Peyer's patch (tissue), 4 donors: ENCODE measurements at regions not wholly inside any gene's neighbourhood (a gene's known extent, or its start where the extent isn't known, plus 50 kb on each side); places are given as distances from the start of the nearest gene placed in this dataset.

Experiments used
- DNase-seq, 3 donors: peaks; one replicate each; pipeline ENCODE4 v3.0.0-alpha.2; 2017 to 2019
- H3K27ac ChIP-seq, 4 donors: fragments of 200-600 bp; sonication (generic); one replicate each; pipeline ENCODE4 v1.5.1; 2016 to 2019
- H3K27me3 ChIP-seq, 2 donors: fragments of 200-600 bp; sonication (generic); one replicate each; pipeline ENCODE4 v1.5.1; 2019
- H3K36me3 ChIP-seq, 3 donors: fragments of 200-600 bp; sonication (generic); one replicate each; pipeline ENCODE4 v1.5.1; 2016 to 2019
- H3K4me1 ChIP-seq, 4 donors: fragments of 200-600 bp; sonication (generic); one replicate each; pipeline ENCODE4 v1.5.1; 2016 to 2019
- H3K4me3 ChIP-seq, 4 donors: fragments of 200-600 bp; sonication (generic); 1 replicate in 3 of 4; 2 replicates in 1 of 4; pipeline ENCODE4 v1.5.1; 2016 to 2019; ENCODE audit warnings: mild to moderate bottlenecking in 1 of 4
- H3K9me3 ChIP-seq, 4 donors: fragments of 200-600 bp; sonication (generic); one replicate each; pipeline ENCODE4 v1.5.1; 2016 to 2019; ENCODE audit warnings: mild to moderate bottlenecking in 1 of 4
- POLR2A ChIP-seq, 2 donors: fragments of 450-650 bp; IDR thresholded peaks; one replicate each; pipeline ENCODE4 v1.5.1; 2017; ENCODE audit warnings: antibody characterized with exemption in 2 of 2, mild to moderate bottlenecking in 2 of 2, moderate library complexity in 2 of 2
- TF ChIP-seq, protein P1 (sequence below), 6 experiments: fragments of 450-650 bp in 4 of 6; fragments of 200-600 bp in 2 of 6; sonication (generic) in 1 of 6; IDR thresholded peaks; one replicate each; pipeline ENCODE4 v1.5.1; 2017 to 2019; ENCODE audit warnings: antibody characterized with exemption in 6 of 6, mild to moderate bottlenecking in 3 of 6, moderate library complexity in 1 of 6

DNA sequence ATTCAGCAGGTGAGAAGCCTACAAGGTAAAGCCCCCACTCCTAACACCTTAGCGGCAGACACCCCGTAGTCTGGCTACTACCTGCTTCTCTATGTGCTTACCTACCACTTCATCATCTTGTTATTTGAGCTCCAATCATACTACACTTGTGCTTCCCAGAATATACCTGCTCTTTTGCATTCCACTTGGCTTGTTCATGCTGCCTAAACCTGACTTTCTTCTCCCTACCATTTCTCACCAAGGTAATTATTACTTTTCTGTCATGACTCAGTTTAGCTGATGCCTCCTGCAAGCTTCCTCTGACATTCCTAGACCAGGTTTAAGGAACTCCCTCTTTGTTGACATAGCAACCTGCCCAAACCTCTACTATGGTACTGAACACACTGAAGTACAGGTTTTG, 495.6 kb upstream of the C1orf87 start:
- H3K4me1 ChIP-seq: no peaks in the 10 kb centered on the region
- TF ChIP-seq, protein P1, sequence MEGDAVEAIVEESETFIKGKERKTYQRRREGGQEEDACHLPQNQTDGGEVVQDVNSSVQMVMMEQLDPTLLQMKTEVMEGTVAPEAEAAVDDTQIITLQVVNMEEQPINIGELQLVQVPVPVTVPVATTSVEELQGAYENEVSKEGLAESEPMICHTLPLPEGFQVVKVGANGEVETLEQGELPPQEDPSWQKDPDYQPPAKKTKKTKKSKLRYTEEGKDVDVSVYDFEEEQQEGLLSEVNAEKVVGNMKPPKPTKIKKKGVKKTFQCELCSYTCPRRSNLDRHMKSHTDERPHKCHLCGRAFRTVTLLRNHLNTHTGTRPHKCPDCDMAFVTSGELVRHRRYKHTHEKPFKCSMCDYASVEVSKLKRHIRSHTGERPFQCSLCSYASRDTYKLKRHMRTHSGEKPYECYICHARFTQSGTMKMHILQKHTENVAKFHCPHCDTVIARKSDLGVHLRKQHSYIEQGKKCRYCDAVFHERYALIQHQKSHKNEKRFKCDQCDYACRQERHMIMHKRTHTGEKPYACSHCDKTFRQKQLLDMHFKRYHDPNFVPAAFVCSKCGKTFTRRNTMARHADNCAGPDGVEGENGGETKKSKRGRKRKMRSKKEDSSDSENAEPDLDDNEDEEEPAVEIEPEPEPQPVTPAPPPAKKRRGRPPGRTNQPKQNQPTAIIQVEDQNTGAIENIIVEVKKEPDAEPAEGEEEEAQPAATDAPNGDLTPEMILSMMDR (IDR thresholded peaks at IDR 0.05): no peak
- H3K9me3 ChIP-seq: no peaks in the 10 kb centered on the region
- no peak for DNase-seq
- H3K27ac ChIP-seq: no peak overlapping the region
- H3K36me3 ChIP-seq: no peaks in the 10 kb centered on the region
- no peaks in the 10 kb centered on the region for H3K27me3 ChIP-seq
- no peak overlapping the region for H3K4me3 ChIP-seq

DNA sequence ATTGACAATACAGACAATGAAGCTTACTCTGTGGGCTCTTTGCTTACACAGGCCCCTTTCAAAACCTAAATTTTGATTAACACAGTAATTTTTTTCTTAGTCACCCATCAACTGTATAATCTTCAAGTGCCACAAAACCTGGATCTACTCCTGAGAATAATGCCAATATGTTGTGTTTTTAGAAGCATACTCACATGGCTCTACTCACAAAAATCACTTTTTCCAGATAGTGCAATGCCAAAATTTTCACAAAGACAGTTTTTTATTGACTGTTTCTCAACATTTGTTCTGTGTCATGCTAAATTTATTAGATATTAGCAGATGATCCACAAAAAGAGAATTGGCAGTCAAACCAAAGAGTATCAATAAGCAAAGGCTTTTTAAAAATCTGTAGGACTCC, 493.7 kb upstream of the C1orf87 start:
- Histone ChIP-seq H3K27ac (no peak overlapping the region), H3K9me3 (no peaks in the 10 kb centered on the region), H3K4me1 (no peaks in the 10 kb centered on the region), H3K4me3 (no peak overlapping the region), H3K27me3 (no peaks in the 10 kb centered on the region), H3K36me3 (no peaks in the 10 kb centered on the region)
- TF ChIP-seq, protein P1 (IDR thresholded peaks at IDR 0.05): no peak
- no peak for TF ChIP-seq POLR2A (IDR thresholded peaks at IDR 0.05)
- no peak for DNase-seq

DNA sequence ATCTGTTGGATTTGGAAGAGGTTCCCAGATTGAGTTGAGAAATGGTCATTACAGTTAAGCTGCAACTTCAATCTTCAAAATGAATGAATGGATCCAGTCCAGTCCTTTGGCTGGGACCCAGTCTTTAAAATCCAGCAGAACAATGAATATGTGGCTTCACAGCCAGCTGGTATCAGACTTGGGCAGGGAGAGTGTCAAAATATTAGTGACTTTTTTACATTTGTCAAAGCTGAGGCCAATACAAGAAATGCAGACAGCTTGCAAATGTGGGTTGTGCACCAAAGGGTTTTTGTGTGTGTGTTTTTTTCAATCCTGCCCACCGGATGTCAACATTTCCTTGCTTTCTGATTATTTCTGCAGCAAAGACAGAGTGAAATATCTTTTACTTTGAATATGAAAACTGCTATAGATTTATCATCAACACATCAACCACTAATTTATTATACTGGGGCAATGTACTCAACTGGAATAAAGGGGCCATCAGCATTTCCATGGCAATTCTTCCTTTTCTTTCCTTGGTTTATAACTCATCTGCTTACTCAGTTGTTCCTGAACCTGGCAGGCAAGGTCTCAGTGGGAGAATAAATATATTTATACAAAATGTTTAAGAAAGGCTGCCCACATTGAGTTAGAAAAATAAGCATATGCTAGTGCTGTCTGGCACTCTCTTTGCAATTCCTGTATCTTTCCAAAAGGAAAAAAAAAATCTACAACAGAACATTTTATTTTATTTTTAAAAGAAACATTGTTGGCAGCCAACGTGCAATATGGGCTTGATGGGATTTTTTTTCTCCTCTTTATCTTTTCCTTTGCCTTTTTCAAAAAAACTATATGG, 491.6 kb upstream of the C1orf87 start:
- Histone ChIP-seq H3K4me3 (no peak overlapping the region), H3K4me1 (no peaks in the 10 kb centered on the region), H3K36me3 (no peaks in the 10 kb centered on the region), H3K9me3 (no peaks in the 10 kb centered on the region), H3K27me3 (no peaks in the 10 kb centered on the region), H3K27ac (no peak overlapping the region)
- no peak for TF ChIP-seq POLR2A (IDR thresholded peaks at IDR 0.05)
- TF ChIP-seq, protein P1 (IDR thresholded peaks at IDR 0.05): no peak
- DNase-seq: no peak

DNA sequence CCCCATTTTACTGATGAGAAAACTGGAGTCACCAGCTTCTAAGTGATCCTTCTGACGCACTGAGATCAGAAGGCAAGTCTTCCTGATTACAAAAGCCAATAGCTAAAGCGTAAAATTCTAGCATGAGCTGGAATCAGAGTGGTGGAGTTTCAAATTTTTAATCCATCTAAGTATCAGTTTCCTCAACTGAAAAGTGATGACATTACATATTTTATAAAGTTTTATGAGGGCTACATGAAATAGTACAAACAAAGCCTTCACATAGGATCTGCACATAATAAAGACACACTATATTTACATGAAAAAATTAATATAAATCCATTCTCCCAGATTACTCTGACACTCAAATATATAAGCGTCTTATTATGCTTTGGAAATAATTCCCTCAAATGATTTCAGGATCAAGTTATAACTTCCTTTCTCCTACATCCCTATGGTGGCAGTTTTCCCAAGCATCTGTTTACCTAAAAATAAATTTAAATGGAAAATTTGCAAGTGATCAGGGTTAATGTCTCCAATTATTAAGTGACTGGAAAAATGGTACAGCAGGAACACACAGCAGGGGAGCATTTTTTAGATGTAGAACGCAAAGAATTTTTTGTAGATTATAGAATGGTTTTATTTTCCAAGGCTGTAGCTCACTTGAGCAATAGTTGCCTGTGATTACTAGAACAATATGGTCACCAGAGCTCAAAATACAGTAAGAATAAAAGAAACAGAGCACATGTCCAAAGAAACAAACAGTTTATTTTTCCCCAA, 490.4 kb upstream of the C1orf87 start:
- no peak for DNase-seq
- Histone ChIP-seq H3K27me3 (no peaks in the 10 kb centered on the region), H3K36me3 (no peaks in the 10 kb centered on the region), H3K4me3 (no peak overlapping the region), H3K9me3 (no peaks in the 10 kb centered on the region), H3K4me1 (no peaks in the 10 kb centered on the region), H3K27ac (no peak overlapping the region)
- TF ChIP-seq, protein P1 (IDR thresholded peaks at IDR 0.05): no peak
- TF ChIP-seq POLR2A (IDR thresholded peaks at IDR 0.05): no peak

DNA sequence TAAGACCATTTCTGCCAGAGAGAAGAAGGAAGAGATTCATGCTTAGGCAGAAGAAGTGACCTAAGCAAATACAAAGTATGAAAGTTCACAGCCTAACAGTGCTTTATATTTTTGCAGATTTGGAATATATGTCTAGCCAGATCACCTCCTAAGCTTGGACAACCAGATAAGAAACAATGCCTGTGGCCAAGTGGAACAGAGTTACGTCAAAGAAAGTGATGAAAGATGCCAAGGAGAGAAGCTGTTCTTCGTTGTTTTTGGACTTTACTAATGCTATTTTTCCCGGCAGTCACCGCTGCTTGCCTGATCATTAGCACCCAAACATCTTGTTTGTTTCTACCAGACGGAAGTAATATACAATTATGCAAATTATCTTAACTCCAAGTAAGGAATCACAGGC, 489.2 kb upstream of the C1orf87 start:
- no peak overlapping the region for H3K4me3 ChIP-seq
- no peak overlapping the region for H3K27ac ChIP-seq
- H3K36me3 ChIP-seq: no peaks in the 10 kb centered on the region
- no peaks in the 10 kb centered on the region for H3K4me1 ChIP-seq
- H3K9me3 ChIP-seq: no peaks in the 10 kb centered on the region
- no peak for TF ChIP-seq POLR2A (IDR thresholded peaks at IDR 0.05)
- TF ChIP-seq, protein P1 (IDR thresholded peaks at IDR 0.05): no peak
- no peak for DNase-seq
- no peaks in the 10 kb centered on the region for H3K27me3 ChIP-seq
